IMR-90 (cell line): ENCODE measurements at regions not wholly inside any gene's neighbourhood (a gene's known extent, or its start where the extent isn't known, plus 50 kb on each side); places are given as distances from the start of the nearest gene placed in this dataset.

Source experiments
- ATAC-seq: fragments of 200-7000 bp; cut with Tn5 transposase; 2 replicates; pipeline ENCODE4 v1.9.1; 2020; ENCODE audit warnings: low read depth, mild to moderate bottlenecking, moderate library complexity
- BruUV-seq: library from RNA; stranded (reverse); fragments of 400-500 nt; replicated peaks from 2 replicates; lab custom pipeline; 2021; lab: Mats Ljungman, UMichigan
- CTCF ChIA-PET: fragments of 300-600 bp; formaldehyde crosslinking; extraction: SDS; loops from one replicate; lab custom pipeline; 2021; ENCODE audit warnings: antibody characterized with exemption; lab: Yijun Ruan, JAX
- POLR2A ChIA-PET: fragments of 300-600 bp; sonication (Branson Sonifier 250); formaldehyde crosslinking; loops from one replicate; lab custom pipeline; 2022; ENCODE audit warnings: antibody characterized with exemption; ENCODE audit not compliant: unreplicated experiment; lab: Charles Lee
- DNase-seq: peaks from one replicate; pipeline ENCODE4 v3.0.0; 2013
- H2AFZ ChIP-seq: replicated peaks from 2 replicates; pipeline ENCODE3; 2013; ENCODE audit warnings: low read length, mild to moderate bottlenecking; ENCODE audit not compliant: poor library complexity
- H2AK5ac ChIP-seq: 2 replicates; pipeline ENCODE4 v1.6.1; 2013; ENCODE audit warnings: low read depth, low read length, inconsistent platforms
- H2AK9ac ChIP-seq: replicated peaks from 2 replicates; pipeline ENCODE3; 2013; ENCODE audit warnings: mild to moderate bottlenecking, low read depth, low read length, moderate library complexity; ENCODE audit not compliant: poor library complexity
- H2BK120ac ChIP-seq: 2 replicates; pipeline ENCODE4 v1.6.1; 2013; ENCODE audit warnings: low read depth, low read length, inconsistent platforms
- H2BK15ac ChIP-seq: 3 replicates; pipeline ENCODE4 v1.6.1; 2013; ENCODE audit warnings: low read depth, low read length, inconsistent platforms
- H2BK20ac ChIP-seq: 2 replicates; pipeline ENCODE4 v1.6.1; 2013; ENCODE audit warnings: low read depth, mild to moderate bottlenecking, inconsistent platforms, low read length, moderate library complexity
- H2BK5ac ChIP-seq: 2 replicates; pipeline ENCODE4 v1.6.1; 2013; ENCODE audit warnings: mild to moderate bottlenecking, low read depth, low read length, inconsistent platforms; ENCODE audit not compliant: poor library complexity, severe bottlenecking
- H3K14ac ChIP-seq: replicated peaks from 2 replicates; pipeline ENCODE4 v1.6.1; 2013; ENCODE audit warnings: low read depth, low read length, inconsistent platforms
- H3K18ac ChIP-seq: 2 replicates; pipeline ENCODE4 v1.6.1; 2013; ENCODE audit warnings: low read depth, low read length, control low read depth
- H3K23ac ChIP-seq: 2 replicates; pipeline ENCODE4 v1.6.1; 2013; ENCODE audit warnings: low read depth, low read length, inconsistent platforms
- H3K27ac ChIP-seq: 2 replicates; pipeline ENCODE4 v1.5.1; 2013; ENCODE audit warnings: mild to moderate bottlenecking, control low read depth, low read length; ENCODE audit not compliant: insufficient read depth
- H3K27me3 ChIP-seq: 2 replicates; pipeline ENCODE4 v1.6.1; 2013; ENCODE audit warnings: low read length; ENCODE audit not compliant: control insufficient read depth, insufficient read depth
- H3K36me3 ChIP-seq: 2 replicates; pipeline ENCODE4 v1.6.1; 2013; ENCODE audit warnings: low read length, mixed read lengths; ENCODE audit not compliant: control insufficient read depth, insufficient read depth
- H3K4ac ChIP-seq: 2 replicates; pipeline ENCODE4 v1.6.1; 2013; ENCODE audit warnings: low read depth, low read length, inconsistent platforms
- H3K4me1 ChIP-seq: 2 replicates; pipeline ENCODE4 v1.6.1; 2013; ENCODE audit warnings: low read length, mixed read lengths; ENCODE audit not compliant: control insufficient read depth, insufficient read depth
- H3K4me2 ChIP-seq: 2 replicates; pipeline ENCODE4 v1.6.1; 2013; ENCODE audit warnings: low read depth, mild to moderate bottlenecking, control low read depth, low read length, moderate library complexity
- H3K4me3 ChIP-seq: 2 replicates; pipeline ENCODE4 v1.5.1; 2013; ENCODE audit warnings: low read depth, mild to moderate bottlenecking, control low read depth, low read length, moderate library complexity; ENCODE audit not compliant: insufficient read depth
- H3K56ac ChIP-seq: 2 replicates; pipeline ENCODE4 v1.6.1; 2013; ENCODE audit warnings: low read length, inconsistent platforms; ENCODE audit not compliant: insufficient read depth; ENCODE audit errors: extremely low read depth
- H3K79me1 ChIP-seq, 2 experiments: 2 replicates each; pipeline ENCODE4 v1.6.1; 2013; ENCODE audit warnings: low read length in 2 of 2, inconsistent platforms in 1 of 2, low read depth in 1 of 2
- H3K9ac ChIP-seq: 2 replicates; pipeline ENCODE4 v1.6.1; 2013; ENCODE audit warnings: low read depth, low read length, control low read depth
- H3K9me1 ChIP-seq: 2 replicates; pipeline ENCODE4 v1.6.1; 2013; ENCODE audit warnings: low read length, inconsistent platforms; ENCODE audit not compliant: insufficient read depth
- H3K9me3 ChIP-seq: 2 replicates; pipeline ENCODE4 v1.6.1; 2013; ENCODE audit warnings: low read length; ENCODE audit not compliant: control insufficient read depth, insufficient read depth
- H4K20me1 ChIP-seq: 2 replicates; pipeline ENCODE4 v1.6.1; 2013; ENCODE audit warnings: low read length, inconsistent platforms; ENCODE audit not compliant: insufficient read depth
- H4K5ac ChIP-seq: 2 replicates; pipeline ENCODE4 v1.6.1; 2013; ENCODE audit warnings: mild to moderate bottlenecking, low read depth, low read length, control low read depth
- H4K8ac ChIP-seq, 2 experiments: 2 replicates each; pipeline ENCODE4 v1.6.1; 2013; ENCODE audit warnings: low read depth in 2 of 2, low read length in 2 of 2, control low read depth in 1 of 2, inconsistent platforms in 1 of 2
- H4K91ac ChIP-seq: 2 replicates; pipeline ENCODE4 v1.6.1; 2013; ENCODE audit warnings: low read depth, low read length, inconsistent platforms; ENCODE audit not compliant: insufficient read depth
- BHLHE40 ChIP-seq: fragments of 150-350 bp; IDR thresholded peaks from 2 replicates; pipeline ENCODE4 v1.6.1; 2016; ENCODE audit warnings: mild to moderate bottlenecking, low read depth, low read length
- CEBPB ChIP-seq: IDR thresholded peaks from 2 replicates; pipeline ENCODE4 v1.6.1; 2012; ENCODE audit warnings: low read depth, low read length, improper control_type of control experiment
- CHD1 ChIP-seq: IDR thresholded peaks from 2 replicates; pipeline ENCODE4 v1.6.1; 2012; ENCODE audit warnings: low read depth, low read length, improper control_type of control experiment
- CTCF ChIP-seq: conservative IDR thresholded peaks from 2 replicates; pipeline ENCODE4 v1.5.1; 2012; ENCODE audit warnings: mild to moderate bottlenecking, low read depth, low read length, improper control_type of control experiment
- ELK1 ChIP-seq: fragments of 150-350 bp; IDR thresholded peaks from 2 replicates; pipeline ENCODE4 v1.6.1; 2016; ENCODE audit warnings: low read depth, mild to moderate bottlenecking, low read length, moderate library complexity, borderline replicate concordance
- FOS ChIP-seq: fragments of 150-350 bp; IDR thresholded peaks from 2 replicates; pipeline ENCODE4 v1.6.1; 2016; ENCODE audit warnings: low read depth, low read length
- MAFK ChIP-seq: IDR thresholded peaks from 2 replicates; pipeline ENCODE4 v1.6.1; 2012; ENCODE audit warnings: low read depth, low read length, improper control_type of control experiment
- MAZ ChIP-seq: IDR thresholded peaks from 2 replicates; pipeline ENCODE4 v1.6.1; 2012; ENCODE audit warnings: low read depth, mild to moderate bottlenecking, low read length, improper control_type of control experiment, moderate library complexity, borderline replicate concordance
- MXI1 ChIP-seq: IDR thresholded peaks from 2 replicates; pipeline ENCODE4 v1.6.1; 2012; ENCODE audit warnings: low read depth, mild to moderate bottlenecking, low read length, moderate library complexity, borderline replicate concordance
- NFE2L2 ChIP-seq: fragments of 150-350 bp; IDR thresholded peaks from 2 replicates; pipeline ENCODE4 v1.6.1; 2016; ENCODE audit warnings: low read depth, mild to moderate bottlenecking, low read length
- POLR2A ChIP-seq: IDR thresholded peaks from 2 replicates; pipeline ENCODE4 v1.6.1; 2012; ENCODE audit warnings: mild to moderate bottlenecking, low read depth, low read length
- RAD21 ChIP-seq: IDR thresholded peaks from 2 replicates; pipeline ENCODE4 v1.6.1; 2012; ENCODE audit warnings: low read length, improper control_type of control experiment
- RCOR1 ChIP-seq: IDR thresholded peaks from 2 replicates; pipeline ENCODE4 v1.6.1; 2012; ENCODE audit warnings: mild to moderate bottlenecking, low read length, improper control_type of control experiment; ENCODE audit not compliant: insufficient replicate concordance
- RFX5 ChIP-seq: IDR thresholded peaks from 2 replicates; pipeline ENCODE4 v1.8.0; 2012; ENCODE audit warnings: low read depth, mild to moderate bottlenecking, low read length, moderate library complexity
- SMC3 ChIP-seq: fragments of 150-350 bp; IDR thresholded peaks from 2 replicates; pipeline ENCODE4 v1.6.1; 2016; ENCODE audit warnings: low read depth, mild to moderate bottlenecking, antibody characterized with exemption, low read length, moderate library complexity
- USF2 ChIP-seq: fragments of 150-350 bp; IDR thresholded peaks from 2 replicates; pipeline ENCODE4 v1.6.1; 2017; ENCODE audit warnings: mild to moderate bottlenecking, antibody characterized with exemption, low read length, low read depth
- WGBS, 2 experiments: methylation state at CpG; one replicate each; pipeline versions ENCODE4 v1.1.5 to v1.1.7; 2013; ENCODE audit warnings: missing lambda C conversion rate in 2 of 2; ENCODE audit not compliant: insufficient read length in 1 of 2; ENCODE audit errors: extremely low coverage in 2 of 2; 5-methylcytosine and 5-hydroxymethylcytosine counted together
- dilution Hi-C: fragments of 300-500 bp; cut with HindIII; formaldehyde crosslinking; loops from one replicate; pipeline ENCODE4 v1.14.3; 2018; ENCODE audit warnings: low sequenced_read_pairs; ENCODE audit not compliant: unreplicated experiment
- in situ Hi-C: fragments of 300-500 bp; cut with MboI; formaldehyde crosslinking; loops from 3 replicates; pipeline ENCODE4 v1.14.3; 2019; ENCODE audit warnings: low sequenced_read_pairs, inconsistent platforms, mixed read lengths
- intact Hi-C: fragments of 100-400 bp; cut with micrococcal nuclease; formaldehyde crosslinking; loops from 2 replicates; pipeline ENCODE4 v1.10.0; 2022

GRCh38 chr19:56953470-56953869, 112.9 kb upstream of the PEG3 start:
- no peak overlapping the region for H3K4me3 ChIP-seq
- peaks cover 51% of the 10 kb centered on the region for H3K9me3 ChIP-seq
- H2AK5ac ChIP-seq: no peak overlapping the region
- no peaks in the 10 kb centered on the region for H3K27me3 ChIP-seq
- H4K20me1 ChIP-seq: no peaks in the 10 kb centered on the region
- no peak overlapping the region for H3K27ac ChIP-seq
- H3K23ac ChIP-seq: no peak overlapping the region
- no peak overlapping the region for H3K4ac ChIP-seq
- H2AK9ac ChIP-seq: no peak overlapping the region
- TF ChIP-seq RAD21 (no peak), MAFK (no peak), CTCF (no peak), CEBPB (no peak), ELK1 (no peak), NFE2L2 (no peak), MAZ (no peak), RFX5 (no peak), SMC3 (no peak), CHD1 (no peak), BHLHE40 (no peak), RCOR1 (no peak), FOS (no peak), USF2 (no peak), MXI1 (no peak), POLR2A (no peak)
- ATAC-seq (no peak), DNase-seq (no peak)
- H2BK120ac ChIP-seq: no peak overlapping the region
- no peak overlapping the region for H2BK15ac ChIP-seq
- H3K36me3 ChIP-seq: no peaks in the 10 kb centered on the region
- no peak overlapping the region for H3K18ac ChIP-seq
- H3K9me1 ChIP-seq: no peaks in the 10 kb centered on the region
- no peak overlapping the region for H3K14ac ChIP-seq
- H3K56ac ChIP-seq: no peak overlapping the region
- no peak overlapping the region for H4K91ac ChIP-seq
- WGBS, 2 experiments: no CpG with 5 or more reads among the region's 5 CpGs
- dilution Hi-C loops: no loop called here
- ChIA-PET CTCF (no interaction called here), POLR2A (no interaction called here)
- no peak overlapping the region for H2BK20ac ChIP-seq
- no TSS peak for BruUV-seq
- in situ Hi-C loops: no loop called here
- no peak overlapping the region for H3K9ac ChIP-seq
- H3K4me2 ChIP-seq: no peak overlapping the region
- H4K5ac ChIP-seq: no peak overlapping the region
- no peak overlapping the region for H2AFZ ChIP-seq
- no peaks in the 10 kb centered on the region for H3K79me1 ChIP-seq
- intact Hi-C loops: no loop called here
- no peaks in the 10 kb centered on the region for H3K4me1 ChIP-seq
- H4K8ac ChIP-seq: no peak overlapping the region
- H2BK5ac ChIP-seq: no peak overlapping the region
